Lower lobe of right lung (tissue), 2 donors: ENCODE measurements at regions not wholly inside any gene's neighbourhood (a gene's known extent, or its start where the extent isn't known, plus 50 kb on each side); places are given as distances from the start of the nearest gene placed in this dataset.

Experiments
- ATAC-seq, 2 donors: fragments of 200-7000 bp; cut with Tn5 transposase; one replicate each; pipeline ENCODE4 v1.9.1; 2020 to 2022; ENCODE audit warnings: mild to moderate bottlenecking in 2 of 2, moderate library complexity in 2 of 2
- DNase-seq: peaks from one replicate; pipeline ENCODE4 v3.0.0-alpha.2; 2020
- H3K27ac ChIP-seq: fragments of 200-600 bp; one replicate; pipeline ENCODE4 v1.8.0; 2022
- H3K27me3 ChIP-seq: fragments of 200-600 bp; one replicate; pipeline ENCODE4 v1.8.0; 2022; ENCODE audit warnings: low read depth
- H3K36me3 ChIP-seq: fragments of 200-600 bp; one replicate; pipeline ENCODE4 v1.8.0; 2022; ENCODE audit warnings: mild to moderate bottlenecking
- H3K4me1 ChIP-seq: fragments of 200-600 bp; one replicate; pipeline ENCODE4 v1.8.0; 2022
- H3K4me3 ChIP-seq: fragments of 200-600 bp; one replicate; pipeline ENCODE4 v1.8.0; 2022; ENCODE audit warnings: mild to moderate bottlenecking
- H3K9me3 ChIP-seq: fragments of 200-600 bp; one replicate; pipeline ENCODE4 v1.8.0; 2022
- CTCF ChIP-seq: fragments of 200-600 bp; IDR thresholded peaks from one replicate; pipeline ENCODE4 v1.8.0; 2022; ENCODE audit warnings: antibody characterized with exemption, mild to moderate bottlenecking
- intact Hi-C: fragments of 100-400 bp; cut with DNase I; formaldehyde crosslinking; loops from one replicate; pipeline ENCODE4 v1.11.0; 2022
- donor health status: DM: no; HTN: yes; CAD: no; lungs with severe emphysema.

GRCh38 chr9:1115370-1115769 is 65.2 kb downstream of the DMRT2 start:
- Histone ChIP-seq H3K9me3 (no peaks in the 10 kb centered on the region), H3K27me3 (no peaks in the 10 kb centered on the region), H3K27ac (no peak overlapping the region), H3K4me1 (no peaks in the 10 kb centered on the region), H3K4me3 (no peak overlapping the region), H3K36me3 (no peaks in the 10 kb centered on the region)
- DNase-seq = no peak
- TF ChIP-seq CTCF = no peak
- no peak for ATAC-seq
- intact Hi-C loops = no loop called here

- no peak overlapping the region for H3K4me3 ChIP-seq
- H3K27me3 ChIP-seq = no peaks in the 10 kb centered on the region
- no peaks in the 10 kb centered on the region for H3K9me3 ChIP-seq
- intact Hi-C loops = no loop called here
- no peaks in the 10 kb centered on the region for H3K36me3 ChIP-seq
- no peak for TF ChIP-seq CTCF
- no peaks in the 10 kb centered on the region for H3K4me1 ChIP-seq
- DNase-seq (no peak), ATAC-seq (no peak)
- no peak overlapping the region for H3K27ac ChIP-seq
Measured at GRCh38 chr9:1117439-1117838, 67.3 kb downstream of the DMRT2 start.

- intact Hi-C loops = no loop called here
- Histone ChIP-seq H3K36me3 (no peaks in the 10 kb centered on the region), H3K27me3 (no peaks in the 10 kb centered on the region), H3K4me1 (no peaks in the 10 kb centered on the region), H3K27ac (no peak overlapping the region), H3K4me3 (no peak overlapping the region), H3K9me3 (no peaks in the 10 kb centered on the region)
- no peak for DNase-seq
- no peak for ATAC-seq
- TF ChIP-seq CTCF = no peak
Measured at GRCh38 chr9:1120500-1121165, 70.5 kb downstream of the DMRT2 start.

- H3K4me1 ChIP-seq = no peaks in the 10 kb centered on the region
- intact Hi-C loops = no loop called here
- no peaks in the 10 kb centered on the region for H3K9me3 ChIP-seq
- H3K27me3 ChIP-seq = no peaks in the 10 kb centered on the region
- no peak overlapping the region for H3K27ac ChIP-seq
- H3K4me3 ChIP-seq = no peak overlapping the region
- no peaks in the 10 kb centered on the region for H3K36me3 ChIP-seq
- TF ChIP-seq CTCF = no peak
- ATAC-seq (no peak), DNase-seq (no peak)
Measured at GRCh38 chr9:1125741-1126140, 75.6 kb downstream of the DMRT2 start.

- H3K36me3 ChIP-seq = no peaks in the 10 kb centered on the region
- no peaks in the 10 kb centered on the region for H3K27me3 ChIP-seq
- intact Hi-C loops = no loop called here
- no peak overlapping the region for H3K4me3 ChIP-seq
- H3K4me1 ChIP-seq = no peaks in the 10 kb centered on the region
- no peaks in the 10 kb centered on the region for H3K9me3 ChIP-seq
- ATAC-seq (no peak), DNase-seq (no peak)
- TF ChIP-seq CTCF = no peak
- H3K27ac ChIP-seq = no peak overlapping the region
Measured at GRCh38 chr9:1128046-1128445, 77.9 kb downstream of the DMRT2 start.
